ENCODE measurements at regions not wholly inside any gene's neighbourhood (a gene's known extent, or its start where the extent isn't known, plus 50 kb on each side); places are given as distances from the start of the nearest gene placed in this dataset.

GRCh38 chr22:48672387-48672786, 1155.3 kb downstream of the BRD1 start:
- TF ChIP-seq POLR2AphosphoS5 (IDR thresholded peaks at IDR 0.05; ENCODE audit: low read depth) (no peak), CTCF (IDR thresholded peaks at IDR 0.05; ENCODE audit: insufficient read depth, low read length) (no peak), REST (IDR thresholded peaks at IDR 0.05; ENCODE audit: insufficient replicate concordance, low read depth) (no peak), GABPA (IDR thresholded peaks at IDR 0.05; ENCODE audit: low read depth) (no peak)

Data from HL-60 (cell line).